Ovary (tissue), 7 donors: ENCODE measurements at regions not wholly inside any gene's neighbourhood (a gene's known extent, or its start where the extent isn't known, plus 50 kb on each side); places are given as distances from the start of the nearest gene placed in this dataset.

Source experiments
- DNase-seq, 5 donors: peaks; one replicate each; pipeline ENCODE4 v3.0.0-alpha.2; 2019 to 2020
- H3K27ac ChIP-seq, 2 donors: fragments of 200-600 bp; one replicate each; pipeline versions ENCODE4 v1.5.1 to v1.8.0; 2019 to 2022
- H3K27me3 ChIP-seq: fragments of 200-600 bp; one replicate; pipeline ENCODE4 v1.8.0; 2022
- H3K36me3 ChIP-seq: fragments of 200-600 bp; sonication (generic); one replicate; pipeline ENCODE4 v1.5.1; 2019
- H3K4me1 ChIP-seq: one replicate; pipeline ENCODE4 v1.8.1; 2013; ENCODE audit warnings: mild to moderate bottlenecking, moderate library complexity; ENCODE audit not compliant: insufficient read depth
- H3K4me3 ChIP-seq: fragments of 200-600 bp; sonication (generic); one replicate; pipeline ENCODE4 v1.5.1; 2017
- H3K9me3 ChIP-seq, 2 donors: fragments of 200-600 bp in 1 of 2; sonication (generic) in 1 of 2; one replicate each; pipeline versions ENCODE4 v1.5.1 to v1.8.1; 2013 to 2019; ENCODE audit warnings: mild to moderate bottlenecking in 1 of 2, moderate library complexity in 1 of 2
- EP300 ChIP-seq: sonication (generic); formaldehyde crosslinking; IDR thresholded peaks from one replicate; pipeline ENCODE4 v1.6.1; 2017; ENCODE audit warnings: antibody characterized with exemption
- POLR2A ChIP-seq: fragments of 450-650 bp; IDR thresholded peaks from one replicate; pipeline ENCODE4 v1.6.1; 2017; ENCODE audit warnings: antibody characterized with exemption, mild to moderate bottlenecking, moderate library complexity
- WGBS, 3 donors: extraction: QIAGEN DNeasy Blood & Tissue Kit in 1 of 3; methylation state at CpG; one replicate each; pipeline versions ENCODE4 v1.1.5 to v1.1.7; 2013 to 2017; 5-methylcytosine and 5-hydroxymethylcytosine counted together
- intact Hi-C, 4 donors: fragments of 100-400 bp; cut with DNase I; formaldehyde crosslinking; loops; one replicate each; pipeline versions ENCODE4 v1.11.0 to v1.15.1; 2022 to 2023
- TF ChIP-seq, protein P1 (sequence below), 3 donors: fragments of 450-650 bp in 2 of 3; fragments of 200-600 bp in 1 of 3; IDR thresholded peaks; one replicate each; pipeline versions ENCODE4 v1.5.1 to v1.8.0; 2016 to 2022; ENCODE audit warnings: antibody characterized with exemption in 3 of 3, mild to moderate bottlenecking in 1 of 3
- donor health status: DM: no; HTN: no; CAD: no; lungs with moderate emphysema.
- donor health status: DM: no; HTN: no; CAD: no.
- donor health status: Bipolar disorder and iron deficiency.
- donor health status: DM: no; HTN: no; CAD: no.
- donor health status: DM: yes; HTN: yes; CAD: no.

DNA sequence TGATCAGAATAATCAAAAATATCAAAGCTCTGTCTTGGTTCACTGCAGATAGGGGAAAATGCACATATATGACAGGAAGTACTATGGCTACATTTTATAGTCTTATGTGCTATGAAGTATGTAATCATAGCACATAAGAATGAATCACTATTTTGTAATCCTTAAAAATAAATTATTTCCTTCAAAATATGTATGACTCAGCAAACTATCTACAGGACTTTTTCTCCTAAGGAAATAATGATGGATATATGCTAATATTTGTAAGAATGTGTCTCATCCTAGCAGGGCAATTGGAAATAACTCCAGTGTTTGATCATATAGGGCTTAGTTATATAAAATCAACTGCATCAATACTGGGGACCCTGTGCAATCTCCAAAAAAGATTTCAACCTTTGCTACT, 85.1 kb downstream of the SLC24A2 start:
- Histone ChIP-seq H3K9me3 (no peaks in the 10 kb centered on the region), H3K27me3 (no peaks in the 10 kb centered on the region), H3K4me1 (no peaks in the 10 kb centered on the region), H3K27ac (no peak overlapping the region), H3K36me3 (no peaks in the 10 kb centered on the region), H3K4me3 (no peak overlapping the region)
- intact Hi-C loops = loop anchor here in 1 of 4 donors (10.0 kb wide), 1 partner anchor 49 kb away; no protein-coding TSS in a partner anchor
- DNase-seq = no peak
- TF ChIP-seq POLR2A (no peak), EP300 (no peak)
- TF ChIP-seq, protein P1, sequence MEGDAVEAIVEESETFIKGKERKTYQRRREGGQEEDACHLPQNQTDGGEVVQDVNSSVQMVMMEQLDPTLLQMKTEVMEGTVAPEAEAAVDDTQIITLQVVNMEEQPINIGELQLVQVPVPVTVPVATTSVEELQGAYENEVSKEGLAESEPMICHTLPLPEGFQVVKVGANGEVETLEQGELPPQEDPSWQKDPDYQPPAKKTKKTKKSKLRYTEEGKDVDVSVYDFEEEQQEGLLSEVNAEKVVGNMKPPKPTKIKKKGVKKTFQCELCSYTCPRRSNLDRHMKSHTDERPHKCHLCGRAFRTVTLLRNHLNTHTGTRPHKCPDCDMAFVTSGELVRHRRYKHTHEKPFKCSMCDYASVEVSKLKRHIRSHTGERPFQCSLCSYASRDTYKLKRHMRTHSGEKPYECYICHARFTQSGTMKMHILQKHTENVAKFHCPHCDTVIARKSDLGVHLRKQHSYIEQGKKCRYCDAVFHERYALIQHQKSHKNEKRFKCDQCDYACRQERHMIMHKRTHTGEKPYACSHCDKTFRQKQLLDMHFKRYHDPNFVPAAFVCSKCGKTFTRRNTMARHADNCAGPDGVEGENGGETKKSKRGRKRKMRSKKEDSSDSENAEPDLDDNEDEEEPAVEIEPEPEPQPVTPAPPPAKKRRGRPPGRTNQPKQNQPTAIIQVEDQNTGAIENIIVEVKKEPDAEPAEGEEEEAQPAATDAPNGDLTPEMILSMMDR (IDR thresholded peaks at IDR 0.05) = no peak

DNA sequence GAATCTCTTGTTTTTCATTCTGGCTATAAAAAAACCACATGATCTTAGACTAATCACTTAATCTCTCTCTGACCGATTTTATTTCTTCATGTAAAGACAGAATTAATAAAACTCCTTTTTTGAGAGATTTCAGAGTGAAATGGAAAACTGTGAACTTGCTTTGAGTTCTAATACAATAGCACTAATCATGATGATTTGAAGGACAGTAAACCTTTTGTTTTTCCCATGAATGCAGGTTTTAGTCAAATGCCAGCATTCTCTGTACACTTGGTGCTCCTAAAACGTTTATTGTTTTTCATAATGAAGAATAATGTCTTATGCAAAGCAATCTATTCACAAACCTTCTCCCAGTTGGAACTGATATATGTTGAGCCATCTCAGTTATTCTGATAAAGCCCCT, 86.8 kb downstream of the SLC24A2 start:
- Histone ChIP-seq H3K9me3 (no peaks in the 10 kb centered on the region), H3K36me3 (no peaks in the 10 kb centered on the region), H3K27ac (no peak overlapping the region), H3K4me1 (no peaks in the 10 kb centered on the region), H3K4me3 (no peak overlapping the region), H3K27me3 (no peaks in the 10 kb centered on the region)
- 48 to 59% (median 55%) methylated on average over 2 of the region's 2 CpGs for WGBS, 3 donors
- DNase-seq = no peak
- TF ChIP-seq POLR2A (no peak), EP300 (no peak)
- TF ChIP-seq, protein P1 (IDR thresholded peaks at IDR 0.05) = no peak
- intact Hi-C loops = loop anchor here in 1 of 4 donors (10.0 kb wide), 1 partner anchor 47 kb away; no protein-coding TSS in a partner anchor

DNA sequence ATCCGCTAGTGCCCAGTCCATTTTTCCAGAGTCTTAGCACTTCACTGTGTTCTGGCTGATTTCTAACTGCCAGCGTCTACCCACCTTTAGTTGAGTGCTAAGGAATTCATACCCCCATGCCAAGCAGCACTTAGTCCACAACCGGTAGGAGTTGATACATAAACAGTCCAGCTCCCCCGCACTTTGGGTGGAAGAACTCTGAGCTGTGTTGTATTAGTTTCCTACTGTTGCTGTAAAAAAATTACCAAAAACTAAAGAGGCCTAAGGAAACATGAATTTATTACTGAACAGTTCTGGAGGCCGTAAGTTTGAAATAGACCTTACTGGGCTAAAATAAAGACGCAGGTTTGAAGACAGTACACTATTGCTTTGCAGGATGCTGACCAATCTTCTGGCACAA, 87.6 kb downstream of the SLC24A2 start:
- intact Hi-C loops = loop anchor here in 1 of 4 donors (10.0 kb wide), 1 partner anchor 46 kb away; no protein-coding TSS in a partner anchor
- 71 to 79% (median 72%) methylated on average over 6 of the region's 6 CpGs for WGBS, 3 donors

DNA sequence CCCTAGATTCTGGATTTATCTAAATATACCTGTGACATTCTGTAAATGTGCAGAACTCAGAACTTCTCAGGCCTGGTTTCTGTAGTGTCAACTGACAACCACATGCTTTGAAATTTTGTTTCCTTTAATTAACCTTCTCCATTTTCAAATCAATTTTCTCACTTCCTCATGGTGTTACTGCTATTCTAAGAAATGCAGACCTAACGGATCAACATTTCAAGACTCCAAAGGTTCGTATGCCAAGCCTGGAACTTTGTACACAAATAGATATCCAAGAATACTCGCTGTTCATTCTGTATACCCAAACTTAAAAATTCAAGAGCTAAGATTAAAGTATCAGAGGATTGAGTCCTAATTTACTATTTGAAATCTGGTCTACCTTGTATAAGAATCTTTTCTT, 88.1 kb downstream of the SLC24A2 start:
- Histone ChIP-seq H3K4me3 (no peak overlapping the region), H3K4me1 (no peaks in the 10 kb centered on the region), H3K36me3 (no peaks in the 10 kb centered on the region), H3K27ac (no peak overlapping the region), H3K27me3 (no peaks in the 10 kb centered on the region), H3K9me3 (no peaks in the 10 kb centered on the region)
- TF ChIP-seq, protein P1 (IDR thresholded peaks at IDR 0.05) = no peak
- TF ChIP-seq EP300 (no peak), POLR2A (no peak)
- 64 to 72% (median 70%) methylated on average over 3 of the region's 3 CpGs for WGBS, 3 donors
- intact Hi-C loops = loop anchor here in 1 of 4 donors (10.0 kb wide), 1 partner anchor 46 kb away; no protein-coding TSS in a partner anchor
- DNase-seq = no peak

More for the DNA sequence above, 87.6 kb downstream of the SLC24A2 start:
- H3K4me3 ChIP-seq = no peak overlapping the region
- no peak for TF ChIP-seq POLR2A
- no peak for TF ChIP-seq EP300
- TF ChIP-seq, protein P1 (IDR thresholded peaks at IDR 0.05) = no peak
- no peaks in the 10 kb centered on the region for H3K9me3 ChIP-seq
- no peaks in the 10 kb centered on the region for H3K4me1 ChIP-seq
- H3K27ac ChIP-seq = no peak overlapping the region
- H3K36me3 ChIP-seq = no peaks in the 10 kb centered on the region
- H3K27me3 ChIP-seq = no peaks in the 10 kb centered on the region
- DNase-seq = no peak
